Left ventricle myocardium inferior (tissue), 1 donor: ENCODE measurements at regions not wholly inside any gene's neighbourhood (a gene's known extent, or its start where the extent isn't known, plus 50 kb on each side); places are given as distances from the start of the nearest gene placed in this dataset.

Source experiments
- DNase-seq: peaks from one replicate; pipeline ENCODE4 v3.0.0-alpha.2; 2020
- H3K27ac ChIP-seq: fragments of 200-600 bp; replicated peaks from 2 replicates; pipeline ENCODE4 v1.8.0; 2021
- H3K27me3 ChIP-seq: fragments of 200-600 bp; 2 replicates; pipeline ENCODE4 v1.8.0; 2021; ENCODE audit warnings: low read depth
- H3K36me3 ChIP-seq: fragments of 200-600 bp; 2 replicates; pipeline ENCODE4 v1.8.0; 2021
- H3K4me1 ChIP-seq: fragments of 200-600 bp; 2 replicates; pipeline ENCODE4 v1.8.0; 2021
- H3K4me3 ChIP-seq: fragments of 200-600 bp; 2 replicates; pipeline ENCODE4 v1.8.0; 2021; ENCODE audit warnings: mild to moderate bottlenecking, moderate library complexity
- H3K9me3 ChIP-seq: fragments of 200-600 bp; replicated peaks from 2 replicates; pipeline ENCODE4 v1.8.0; 2021
- CTCF ChIP-seq: fragments of 200-600 bp; IDR thresholded peaks from 2 replicates; pipeline ENCODE4 v1.8.0; 2021; ENCODE audit warnings: antibody characterized with exemption, mild to moderate bottlenecking, borderline replicate concordance
- intact Hi-C: fragments of 100-400 bp; cut with micrococcal nuclease; formaldehyde crosslinking; loops from one replicate; pipeline ENCODE4 v1.11.0; 2022
- donor health status: DM: no; HTN: yes; CAD: no; lungs with severe emphysema.

- Histone ChIP-seq H3K4me3 (peak overlapping the region; percentile 58), H3K27me3 (no peaks in the 10 kb centered on the region), H3K4me1 (peaks cover 42% of the 10 kb centered on the region), H3K36me3 (no peaks in the 10 kb centered on the region), H3K27ac (peak overlapping the region; percentile 93), H3K9me3 (no peaks in the 10 kb centered on the region)
- no peak for TF ChIP-seq CTCF
- DNase-seq = peak; percentile 47
- intact Hi-C loops = loop anchor here (10.0 kb wide), 1 partner anchor 202 kb away; no protein-coding TSS in a partner anchor
These were observed 208.0 kb downstream of the SPRY2 start for GRCh38 chr13:80132741-80133601.

DNA sequence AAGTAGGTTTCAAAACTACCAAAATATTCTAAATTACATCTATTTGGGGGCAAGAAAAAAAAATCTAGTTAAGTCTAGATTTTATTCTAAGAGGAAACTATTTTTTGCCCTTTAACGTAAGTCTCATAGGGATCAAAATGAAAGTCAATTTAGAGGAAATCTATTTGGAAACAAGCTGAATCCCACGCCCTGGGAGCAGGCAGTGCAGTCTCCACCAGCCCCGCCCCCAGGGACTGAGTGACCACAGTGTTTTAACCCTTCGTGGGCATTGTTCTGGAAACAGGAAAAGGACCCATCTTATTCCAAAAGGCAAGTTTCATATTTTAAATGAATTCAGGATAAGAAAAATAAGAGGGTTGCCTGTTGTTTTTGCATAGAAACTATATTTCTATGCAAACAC is 209.7 kb downstream of the SPRY2 start:
- intact Hi-C loops = loop anchor here (10.0 kb wide), 1 partner anchor 204 kb away; no protein-coding TSS in a partner anchor
- Histone ChIP-seq H3K27ac (peak overlapping the region; percentile 93), H3K4me3 (peak overlapping the region; percentile 56), H3K36me3 (no peaks in the 10 kb centered on the region), H3K9me3 (no peaks in the 10 kb centered on the region), H3K4me1 (peaks cover 42% of the 10 kb centered on the region), H3K27me3 (no peaks in the 10 kb centered on the region)
- DNase-seq = peak; percentile 86
- no peak for TF ChIP-seq CTCF

DNA sequence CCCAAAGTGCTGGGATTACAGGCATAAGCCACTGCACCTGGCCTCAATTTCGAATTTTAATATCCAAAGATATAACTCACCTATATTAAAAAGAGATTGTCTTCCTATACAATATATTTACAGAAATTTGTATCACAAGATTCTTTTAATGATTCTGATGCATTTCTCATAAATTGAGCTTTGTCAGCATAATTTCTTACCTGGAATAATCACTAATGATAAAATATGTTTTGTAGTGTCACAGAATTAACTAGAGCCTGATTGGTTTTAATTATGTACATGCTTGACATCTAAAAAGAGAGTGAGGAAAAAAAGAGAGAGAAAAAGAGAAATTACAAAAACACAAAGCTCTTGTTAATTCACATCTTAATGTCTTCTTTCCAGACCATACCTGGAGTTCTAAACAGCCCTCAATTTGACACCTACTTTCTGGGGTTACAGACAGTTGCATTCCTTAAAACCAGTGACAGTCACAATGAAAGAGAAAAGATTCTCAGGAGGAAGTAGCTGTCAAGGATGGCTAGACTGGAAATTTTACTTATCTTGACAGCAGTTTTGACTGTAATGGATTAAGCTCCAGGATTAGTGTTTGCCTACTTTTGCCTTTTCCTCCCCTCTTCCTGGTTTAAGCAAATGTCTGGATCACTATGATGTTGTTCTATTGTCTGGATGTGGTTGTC is 214.4 kb downstream of the SPRY2 start:
- Histone ChIP-seq H3K4me1 (peaks cover 13% of the 10 kb centered on the region), H3K9me3 (no peaks in the 10 kb centered on the region), H3K27me3 (no peaks in the 10 kb centered on the region), H3K4me3 (no peak overlapping the region), H3K36me3 (no peaks in the 10 kb centered on the region), H3K27ac (no peak overlapping the region)
- no peak for DNase-seq
- no peak for TF ChIP-seq CTCF
- intact Hi-C loops = no loop called here

DNA sequence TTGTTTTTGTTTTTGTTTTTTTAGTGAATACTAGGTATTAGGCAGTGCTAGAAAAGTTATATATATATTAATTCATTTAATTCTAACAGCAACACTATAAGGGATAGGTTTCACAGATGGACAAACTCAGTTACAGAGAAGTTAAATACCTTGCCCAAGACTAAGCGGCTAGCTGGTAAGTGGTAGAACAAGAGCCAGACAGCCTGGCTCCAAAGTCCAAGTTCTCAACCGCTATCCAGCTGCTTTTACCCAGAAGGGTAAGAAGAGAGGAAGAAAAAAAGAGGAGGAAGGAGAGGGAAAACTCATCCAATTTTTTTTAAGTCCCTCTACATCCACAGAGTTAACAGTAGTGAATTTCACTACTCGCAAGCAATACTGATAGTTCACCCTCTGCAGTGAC is 217.0 kb downstream of the SPRY2 start:
- TF ChIP-seq CTCF = no peak
- DNase-seq = no peak
- intact Hi-C loops = no loop called here
- Histone ChIP-seq H3K9me3 (no peaks in the 10 kb centered on the region), H3K27me3 (no peaks in the 10 kb centered on the region), H3K4me3 (no peak overlapping the region), H3K36me3 (no peaks in the 10 kb centered on the region), H3K4me1 (no peaks in the 10 kb centered on the region), H3K27ac (no peak overlapping the region)

- no peaks in the 10 kb centered on the region for H3K36me3 ChIP-seq
- no peak for DNase-seq
- no peak for TF ChIP-seq CTCF
- H3K27ac ChIP-seq = no peak overlapping the region
- H3K27me3 ChIP-seq = no peaks in the 10 kb centered on the region
- intact Hi-C loops = no loop called here
- no peak overlapping the region for H3K4me3 ChIP-seq
- H3K9me3 ChIP-seq = no peaks in the 10 kb centered on the region
- H3K4me1 ChIP-seq = no peaks in the 10 kb centered on the region
These were observed 219.9 kb downstream of the SPRY2 start for GRCh38 chr13:80121038-80121437.
